ENCODE measurements at regions not wholly inside any gene's neighbourhood (a gene's known extent, or its start where the extent isn't known, plus 50 kb on each side); places are given as distances from the start of the nearest gene placed in this dataset.
"Not testable (repeated sequence)": the region's sequence is repeated elsewhere in the genome, so short reads cannot be mapped to it uniquely, and the experiment has no call there.

GRCh38 chr1:214856843-214857242, 225.7 kb upstream of the KCNK2 start:
- ATAC-seq (ENCODE audit: low read depth in 2 of 2) (no peak), DNase-seq (no peak)
- Mint-ChIP-seq H3K9me3 (peaks cover 0 to 6% (median 3%) of the 10 kb centered on the region in 7 donors), H3K36me3 (no peaks in the 10 kb centered on the region), H3K4me3 (no peak overlapping the region), H3K27me3 (peaks cover 0 to 6% (median 0%) of the 10 kb centered on the region in 3 donors), H3K27ac (no peak overlapping the region), H3K4me1 (no peaks in the 10 kb centered on the region)

- Mint-ChIP-seq H3K27ac (no peak overlapping the region), H3K27me3 (peaks cover 0 to 6% (median 0%) of the 10 kb centered on the region in 3 donors), H3K36me3 (no peaks in the 10 kb centered on the region), H3K4me1 (no peaks in the 10 kb centered on the region), H3K9me3 (peaks cover 0 to 6% (median 3%) of the 10 kb centered on the region in 7 donors), H3K4me3 (no peak overlapping the region)
- DNase-seq: no peak
- ATAC-seq (ENCODE audit: low read depth in 2 of 2): no peak
Measured at GRCh38 chr1:214857716-214858115, 224.8 kb upstream of the KCNK2 start.

- H3K36me3 Mint-ChIP-seq: no peaks in the 10 kb centered on the region
- H3K4me1 Mint-ChIP-seq: no peaks in the 10 kb centered on the region
- no peak for ATAC-seq (ENCODE audit: low read depth in 2 of 2)
- H3K9me3 Mint-ChIP-seq: peaks cover 0 to 3% (median 0%) of the 10 kb centered on the region in 7 donors
- H3K4me3 Mint-ChIP-seq: no peak overlapping the region
- H3K27me3 Mint-ChIP-seq: peaks cover 0 to 6% (median 0%) of the 10 kb centered on the region in 3 donors
- H3K27ac Mint-ChIP-seq: no peak overlapping the region
- no peak for DNase-seq
Measured at GRCh38 chr1:214859647-214860046, 222.9 kb upstream of the KCNK2 start.

GRCh38 chr1:214861615-214862014, 220.9 kb upstream of the KCNK2 start:
- H3K27me3 Mint-ChIP-seq: no peaks in the 10 kb centered on the region
- H3K27ac Mint-ChIP-seq: no peak overlapping the region
- no peaks in the 10 kb centered on the region for H3K4me1 Mint-ChIP-seq
- H3K4me3 Mint-ChIP-seq: no peak overlapping the region
- H3K9me3 Mint-ChIP-seq: peaks cover 0 to 3% (median 0%) of the 10 kb centered on the region in 7 donors
- no peaks in the 10 kb centered on the region for H3K36me3 Mint-ChIP-seq
- DNase-seq: no peak
- no peak for ATAC-seq (ENCODE audit: low read depth in 2 of 2)

- DNase-seq: no peak
- no peak for ATAC-seq (ENCODE audit: low read depth in 2 of 2)
- H3K27me3 Mint-ChIP-seq: no peaks in the 10 kb centered on the region
- no peaks in the 10 kb centered on the region for H3K36me3 Mint-ChIP-seq
- H3K9me3 Mint-ChIP-seq: peaks cover 0 to 4% (median 0%) of the 10 kb centered on the region in 7 donors
- no peaks in the 10 kb centered on the region for H3K4me1 Mint-ChIP-seq
- H3K4me3 Mint-ChIP-seq: no peak overlapping the region
- H3K27ac Mint-ChIP-seq: no peak overlapping the region
Measured at GRCh38 chr1:214862421-214862820, 220.1 kb upstream of the KCNK2 start.

GRCh38 chr1:214864896-214865688, 217.4 kb upstream of the KCNK2 start:
- no peaks in the 10 kb centered on the region for H3K27me3 Mint-ChIP-seq
- peaks cover 0 to 6% (median 4%) of the 10 kb centered on the region in 7 donors for H3K9me3 Mint-ChIP-seq
- H3K36me3 Mint-ChIP-seq: no peaks in the 10 kb centered on the region
- H3K27ac Mint-ChIP-seq: no peak overlapping the region
- H3K4me3 Mint-ChIP-seq: no peak overlapping the region
- ATAC-seq (ENCODE audit: low read depth in 2 of 2) (no peak), DNase-seq (no peak)
- H3K4me1 Mint-ChIP-seq: no peaks in the 10 kb centered on the region

GRCh38 chr1:214870426-214870825, 212.1 kb upstream of the KCNK2 start:
- peaks cover 0 to 10% (median 4%) of the 10 kb centered on the region in 7 donors for H3K9me3 Mint-ChIP-seq
- H3K36me3 Mint-ChIP-seq; ATAC-seq (ENCODE audit: low read depth in 2 of 2); H3K27ac Mint-ChIP-seq; H3K4me1 Mint-ChIP-seq; H3K4me3 Mint-ChIP-seq; H3K27me3 Mint-ChIP-seq; DNase-seq: not testable (repeated sequence)

GRCh38 chr1:214880956-214881355, 201.6 kb upstream of the KCNK2 start:
- H3K4me1 Mint-ChIP-seq: no peaks in the 10 kb centered on the region

GRCh38 chr1:214882616-214883015, 199.9 kb upstream of the KCNK2 start:
- H3K4me1 Mint-ChIP-seq: no peaks in the 10 kb centered on the region
- no peaks in the 10 kb centered on the region for H3K36me3 Mint-ChIP-seq
- no peaks in the 10 kb centered on the region for H3K27me3 Mint-ChIP-seq
- DNase-seq: no peak
- H3K27ac Mint-ChIP-seq: no peak overlapping the region
- peaks cover 2 to 7% (median 4%) of the 10 kb centered on the region in 7 donors for H3K9me3 Mint-ChIP-seq
- ATAC-seq (ENCODE audit: low read depth in 2 of 2): no peak
- no peak overlapping the region for H3K4me3 Mint-ChIP-seq

More at GRCh38 chr1:214880956-214881355, 201.6 kb upstream of the KCNK2 start:
- ATAC-seq (ENCODE audit: low read depth in 2 of 2): no peak
- H3K27me3 Mint-ChIP-seq: no peaks in the 10 kb centered on the region
- H3K36me3 Mint-ChIP-seq: no peaks in the 10 kb centered on the region
- H3K27ac Mint-ChIP-seq: no peak overlapping the region
- DNase-seq: no peak
- H3K4me3 Mint-ChIP-seq: no peak overlapping the region
- H3K9me3 Mint-ChIP-seq: peaks cover 0 to 6% (median 3%) of the 10 kb centered on the region in 7 donors

- H3K27me3 Mint-ChIP-seq: no peaks in the 10 kb centered on the region
- no peaks in the 10 kb centered on the region for H3K36me3 Mint-ChIP-seq
- no peak overlapping the region for H3K4me3 Mint-ChIP-seq
- H3K27ac Mint-ChIP-seq: no peak overlapping the region
- H3K9me3 Mint-ChIP-seq: peaks cover 0 to 13% (median 4%) of the 10 kb centered on the region in 7 donors
- no peak for DNase-seq
- ATAC-seq (ENCODE audit: low read depth in 2 of 2): no peak
- H3K4me1 Mint-ChIP-seq: no peaks in the 10 kb centered on the region
Measured at GRCh38 chr1:214895011-214895600, 187.4 kb upstream of the KCNK2 start.

GRCh38 chr1:214896921-214897320, 185.6 kb upstream of the KCNK2 start:
- H3K27me3 Mint-ChIP-seq: no peaks in the 10 kb centered on the region
- DNase-seq (no peak), ATAC-seq (ENCODE audit: low read depth in 2 of 2) (no peak)
- peaks cover 0 to 7% (median 0%) of the 10 kb centered on the region in 7 donors for H3K9me3 Mint-ChIP-seq
- H3K27ac Mint-ChIP-seq: no peak overlapping the region
- H3K4me3 Mint-ChIP-seq: no peak overlapping the region
- H3K36me3 Mint-ChIP-seq: no peaks in the 10 kb centered on the region
- no peaks in the 10 kb centered on the region for H3K4me1 Mint-ChIP-seq

- ATAC-seq (ENCODE audit: low read depth in 2 of 2): no peak
- Mint-ChIP-seq H3K4me1 (no peaks in the 10 kb centered on the region), H3K27me3 (no peaks in the 10 kb centered on the region)
Measured at GRCh38 chr1:214897581-214897980, 185.0 kb upstream of the KCNK2 start.

GRCh38 chr1:214898161-214898560, 184.4 kb upstream of the KCNK2 start:
- H3K27ac Mint-ChIP-seq: no peak overlapping the region
- H3K27me3 Mint-ChIP-seq: no peaks in the 10 kb centered on the region
- H3K4me3 Mint-ChIP-seq: no peak overlapping the region
- ATAC-seq (ENCODE audit: low read depth in 2 of 2) (no peak), DNase-seq (no peak)
- no peaks in the 10 kb centered on the region for H3K4me1 Mint-ChIP-seq
- H3K9me3 Mint-ChIP-seq: peaks cover 0 to 7% (median 0%) of the 10 kb centered on the region in 7 donors
- no peaks in the 10 kb centered on the region for H3K36me3 Mint-ChIP-seq

More at GRCh38 chr1:214897581-214897980, 185.0 kb upstream of the KCNK2 start:
- no peaks in the 10 kb centered on the region for H3K36me3 Mint-ChIP-seq
- no peak for DNase-seq
- no peak overlapping the region for H3K4me3 Mint-ChIP-seq
- H3K27ac Mint-ChIP-seq: no peak overlapping the region
- H3K9me3 Mint-ChIP-seq: peaks cover 0 to 7% (median 0%) of the 10 kb centered on the region in 7 donors

GRCh38 chr1:214898718-214899117, 183.8 kb upstream of the KCNK2 start:
- Mint-ChIP-seq H3K27ac (no peak overlapping the region), H3K4me3 (no peak overlapping the region), H3K9me3 (peaks cover 0 to 3% (median 0%) of the 10 kb centered on the region in 7 donors), H3K27me3 (no peaks in the 10 kb centered on the region), H3K4me1 (no peaks in the 10 kb centered on the region), H3K36me3 (no peaks in the 10 kb centered on the region)
- ATAC-seq (ENCODE audit: low read depth in 2 of 2) (no peak), DNase-seq (no peak)

Measured in naive B cell (primary cell).